GM03348 (cell line): ENCODE measurements at regions not wholly inside any gene's neighbourhood (a gene's known extent, or its start where the extent isn't known, plus 50 kb on each side); places are given as distances from the start of the nearest gene placed in this dataset.

Experiments used
- DNase-seq: peaks from one replicate; pipeline ENCODE4 v3.0.0; 2012; ENCODE audit warnings: low spot score

DNA sequence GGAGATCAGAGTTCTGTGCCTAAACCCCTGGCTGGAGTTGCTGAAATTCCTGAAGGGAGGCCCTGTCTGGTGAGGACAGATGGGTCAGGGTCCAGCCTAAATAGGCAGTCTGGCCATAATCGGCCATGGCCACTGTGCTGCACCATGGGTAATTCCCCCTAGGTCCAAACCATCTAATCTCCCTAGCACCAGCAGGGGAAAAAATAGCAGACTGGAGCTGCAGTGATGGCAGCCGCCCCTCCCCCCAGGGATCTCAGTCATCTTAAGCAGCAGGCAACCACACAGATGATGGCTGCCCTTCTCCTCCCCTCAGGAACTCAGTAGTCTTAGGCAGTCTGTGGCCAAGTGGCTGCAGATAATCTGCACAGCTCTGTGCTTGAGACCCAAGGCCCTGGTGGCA is 68.4 kb upstream of the CD96 start:
- no peak for DNase-seq

DNA sequence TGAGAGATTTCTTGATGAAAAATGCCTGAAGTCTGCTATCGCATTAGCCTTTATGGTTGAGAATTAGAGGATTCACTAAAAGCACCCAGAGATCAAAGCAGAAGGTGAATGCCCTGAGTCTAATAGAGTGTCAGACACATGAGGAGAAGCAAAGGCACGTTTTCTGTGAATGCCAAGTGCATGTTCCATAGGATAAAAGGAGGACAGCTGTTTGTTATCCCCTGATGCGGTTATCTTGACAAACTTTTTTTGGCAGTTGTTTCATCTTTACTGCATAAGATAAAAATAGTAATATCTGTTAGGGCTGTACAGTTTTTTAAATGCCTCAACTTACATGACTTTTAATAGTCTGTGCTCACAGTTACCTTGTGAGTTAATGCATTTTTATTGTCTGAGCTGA is 65.3 kb upstream of the CD96 start:
- DNase-seq: no peak

DNA sequence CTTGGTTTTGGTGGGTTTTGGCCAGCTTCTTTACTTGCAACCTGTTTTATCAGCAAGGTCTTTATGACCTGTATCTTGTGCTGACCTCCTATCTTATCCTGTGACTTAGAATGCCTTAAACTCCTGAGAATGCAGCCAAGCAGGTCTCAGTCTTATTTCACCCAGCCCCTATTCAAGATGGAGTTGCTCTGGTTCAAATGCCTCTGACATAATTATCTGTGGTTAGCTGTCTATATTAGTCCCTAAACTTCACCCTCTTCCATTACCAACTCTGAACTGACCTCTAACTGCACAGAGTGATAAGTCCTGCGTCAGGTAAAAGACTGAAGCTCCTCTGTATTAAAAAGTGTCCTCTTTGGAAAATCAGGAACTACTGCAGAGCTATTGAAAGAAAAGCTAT is 61.9 kb upstream of the CD96 start:
- DNase-seq: no peak

DNA sequence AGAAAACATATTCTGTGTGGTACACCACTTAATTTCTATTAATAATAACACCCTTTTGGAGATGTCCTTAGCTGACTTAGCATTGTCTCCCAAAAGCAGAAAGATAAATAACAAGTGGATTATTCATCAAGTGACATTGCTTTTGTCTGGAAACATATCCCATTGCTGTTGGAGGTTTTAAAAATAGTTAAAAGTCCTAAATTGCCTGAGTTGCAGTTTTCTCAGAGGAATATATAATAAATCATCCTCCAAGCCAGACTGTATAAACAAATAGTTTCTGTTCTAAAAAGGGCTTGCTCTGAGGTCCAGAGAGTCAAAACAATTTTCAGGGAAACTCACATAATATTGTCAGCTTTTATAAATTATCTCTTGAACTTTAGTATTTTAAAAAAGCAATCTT is 60.4 kb upstream of the CD96 start:
- DNase-seq: no peak

DNA sequence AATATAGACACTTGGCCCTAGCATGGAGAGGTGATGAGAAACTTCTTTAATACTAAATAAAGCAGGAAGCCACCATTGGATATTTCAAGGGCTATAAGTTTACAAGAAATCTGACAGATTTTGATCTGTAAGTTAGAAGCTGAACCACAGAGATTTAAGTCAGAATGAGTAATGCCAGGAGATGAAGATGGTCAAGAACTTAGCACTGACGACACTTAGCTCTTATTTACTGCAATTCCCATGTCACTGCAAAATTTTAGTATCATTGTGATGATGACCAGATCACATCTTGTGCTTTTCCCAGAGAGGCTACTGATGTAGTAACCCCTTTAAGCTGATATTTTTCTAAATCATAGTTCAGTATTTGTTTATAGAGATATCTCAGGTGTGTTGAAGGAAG is 59.4 kb upstream of the CD96 start:
- DNase-seq: no peak

DNA sequence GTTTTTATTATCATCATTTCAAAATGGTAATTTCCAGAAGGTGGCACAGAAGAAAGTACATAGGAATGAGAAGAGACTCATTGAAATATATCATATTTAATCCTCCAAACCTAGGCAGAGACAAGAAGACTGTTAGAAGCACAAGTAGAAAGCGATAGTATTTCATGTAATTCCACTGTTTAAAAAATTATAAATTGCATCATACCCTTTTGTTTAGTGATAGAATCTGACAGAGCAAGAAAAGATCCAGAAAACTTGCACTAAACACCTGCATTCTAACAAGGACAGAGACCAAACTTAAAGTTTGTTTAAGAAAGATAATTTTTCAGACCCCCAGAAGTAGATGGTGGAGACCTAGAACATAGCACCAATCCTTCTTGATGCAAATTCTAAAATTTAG is 56.9 kb upstream of the CD96 start:
- no peak for DNase-seq
